ENCODE measurements at regions not wholly inside any gene's neighbourhood (a gene's known extent, or its start where the extent isn't known, plus 50 kb on each side); places are given as distances from the start of the nearest gene placed in this dataset.

DNA sequence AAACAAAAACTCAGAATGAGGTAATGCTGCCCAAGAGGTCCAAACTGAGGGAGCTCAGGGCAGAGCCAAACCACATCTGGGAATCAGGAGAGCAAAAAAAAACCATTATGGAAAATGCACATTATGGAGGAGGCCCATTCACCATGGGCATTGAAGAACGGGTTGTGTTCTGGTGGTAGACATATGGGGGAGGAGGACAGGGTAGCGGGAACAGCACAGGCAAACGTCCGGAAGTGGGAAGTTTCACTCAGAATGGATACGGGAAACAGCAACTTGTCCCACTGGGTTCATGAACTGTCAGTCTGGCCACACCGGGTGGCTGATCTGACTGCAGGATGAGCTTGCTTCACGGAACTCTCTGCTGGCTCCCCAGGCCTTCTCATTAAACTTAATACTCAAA, 139.7 kb downstream of the RRAGC start:
- DNase-seq (ENCODE audit: low read depth in 4 of 4, low spot score in 1 of 4) = no peak

DNA sequence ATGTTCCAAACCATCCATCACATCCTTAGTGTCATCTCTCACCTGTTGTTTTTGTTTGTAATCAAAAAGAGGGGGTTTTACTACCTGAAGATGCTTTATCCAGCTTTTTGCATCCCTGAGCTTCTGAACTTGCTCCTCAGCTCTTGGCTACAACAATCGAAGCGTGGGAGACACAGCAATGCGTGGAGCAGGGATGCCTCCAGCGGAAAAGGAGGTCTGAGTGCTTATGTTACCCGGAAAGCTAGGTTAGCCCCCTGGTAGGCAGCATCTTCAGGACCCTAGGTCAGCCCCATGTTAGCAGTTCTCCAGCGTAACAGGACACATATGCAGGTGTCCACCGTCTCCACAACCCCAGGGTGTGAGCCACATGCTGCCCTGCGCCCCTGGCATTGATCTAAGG, 141.5 kb downstream of the RRAGC start:
- no peak for DNase-seq (ENCODE audit: low read depth in 4 of 4, low spot score in 1 of 4)

DNA sequence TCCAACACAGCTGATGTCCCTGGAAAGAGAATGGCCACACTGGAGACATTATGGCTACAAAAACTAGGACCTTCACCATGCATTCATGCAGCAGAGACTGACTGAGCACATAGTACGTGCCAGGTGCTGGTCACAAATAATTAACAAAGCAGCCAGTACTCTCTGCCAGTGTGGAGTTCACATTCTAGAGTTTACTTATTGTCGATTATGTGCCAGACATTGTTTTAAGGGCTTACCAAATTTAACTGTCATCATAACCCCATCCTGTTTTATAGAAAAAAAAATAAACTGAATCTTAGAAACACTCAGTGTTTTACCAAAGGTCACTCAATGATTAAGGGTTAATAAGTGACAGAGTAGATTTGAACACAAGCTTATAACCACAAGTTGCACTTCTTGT, 143.3 kb downstream of the RRAGC start:
- DNase-seq (ENCODE audit: low read depth in 4 of 4, low spot score in 1 of 4) = no peak

DNA sequence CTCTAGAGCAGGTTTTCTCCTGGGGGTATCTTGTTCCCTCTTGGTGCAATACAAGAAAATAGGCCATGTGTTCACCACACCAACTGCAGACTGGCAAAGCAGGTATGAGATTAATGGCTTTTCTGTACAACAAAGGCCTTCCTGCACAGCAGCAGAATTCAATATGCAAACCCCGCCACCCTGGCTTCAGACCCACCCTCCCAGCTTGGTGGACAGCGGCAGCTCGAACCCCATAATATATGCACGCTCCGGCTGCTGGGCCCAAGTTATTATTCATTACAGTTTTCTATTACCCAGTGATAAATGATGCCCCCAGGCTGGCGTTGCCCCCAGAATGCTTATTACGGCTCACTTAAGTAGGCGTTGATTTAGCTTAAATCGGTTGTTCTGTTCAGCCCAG, 144.2 kb downstream of the RRAGC start:
- no peak for DNase-seq (ENCODE audit: low read depth in 4 of 4, low spot score in 1 of 4)

DNA sequence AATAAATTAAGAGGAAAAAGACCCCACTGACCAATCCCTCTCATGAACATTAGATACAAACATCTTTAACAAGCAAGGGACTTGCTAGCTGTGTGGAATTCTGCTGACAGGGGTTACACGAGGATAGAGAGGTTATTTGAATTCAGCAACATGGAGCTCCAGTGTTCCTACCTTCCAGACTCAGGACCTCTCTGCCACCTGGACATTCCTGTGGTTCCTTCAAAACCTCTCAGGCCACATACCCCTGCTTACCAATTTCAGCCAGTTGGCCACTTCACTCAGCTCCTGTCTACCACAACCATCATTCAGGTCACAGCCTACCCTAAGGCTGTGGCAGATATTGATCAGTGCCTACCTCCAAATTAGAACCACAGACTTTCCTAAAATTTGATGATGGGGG, 147.5 kb downstream of the RRAGC start:
- no peak for DNase-seq (ENCODE audit: low read depth in 4 of 4, low spot score in 1 of 4)

DNA sequence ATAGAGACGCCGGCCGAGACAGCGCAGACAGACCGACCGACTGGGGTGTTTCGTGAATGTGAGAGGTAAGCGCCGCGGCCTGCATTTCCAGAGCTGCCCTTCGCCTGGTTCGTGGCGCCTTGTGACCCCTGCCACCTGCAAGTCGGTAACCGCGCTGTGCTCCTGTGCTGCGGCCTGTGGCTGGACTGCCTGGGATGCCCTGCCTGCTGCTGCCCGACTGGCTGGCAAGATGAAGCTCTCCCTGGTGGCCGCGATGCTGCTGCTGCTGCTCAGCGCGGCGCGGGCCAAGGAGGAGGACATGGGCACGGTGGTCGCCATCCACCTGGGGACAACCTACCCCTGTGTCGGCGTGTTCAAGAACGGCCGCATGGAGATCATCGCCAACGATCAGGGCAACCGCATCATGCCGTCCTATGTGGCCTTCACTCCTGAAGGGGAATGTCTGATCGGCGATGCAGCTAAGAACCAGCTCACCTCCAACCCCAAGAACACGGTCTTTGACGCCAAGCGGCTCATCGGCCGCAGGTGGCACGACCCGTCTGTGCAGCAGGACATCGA, 150.8 kb downstream of the RRAGC start:
- no peak for DNase-seq (ENCODE audit: low read depth in 4 of 4, low spot score in 1 of 4)

DNA sequence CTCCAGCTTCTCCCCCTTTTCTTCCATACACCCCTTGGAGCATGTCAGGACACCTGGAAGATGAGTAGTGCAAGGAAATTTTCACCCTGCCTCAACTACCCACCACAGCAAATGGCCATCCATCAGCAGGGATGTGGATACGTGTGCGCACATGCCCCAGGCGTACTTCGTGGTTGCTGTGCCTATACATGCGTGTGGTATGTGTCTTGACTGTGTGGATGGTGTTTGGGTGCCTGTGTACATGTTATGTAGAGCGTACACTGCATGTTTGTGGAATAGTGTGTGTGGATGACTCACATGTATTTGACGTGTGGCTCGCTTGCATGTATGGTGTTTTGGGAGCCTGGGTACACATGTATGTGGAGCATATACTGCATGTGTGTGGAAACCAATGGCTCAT, 158.5 kb downstream of the RRAGC start:
- DNase-seq (ENCODE audit: low read depth in 4 of 4, low spot score in 1 of 4) = no peak

DNA sequence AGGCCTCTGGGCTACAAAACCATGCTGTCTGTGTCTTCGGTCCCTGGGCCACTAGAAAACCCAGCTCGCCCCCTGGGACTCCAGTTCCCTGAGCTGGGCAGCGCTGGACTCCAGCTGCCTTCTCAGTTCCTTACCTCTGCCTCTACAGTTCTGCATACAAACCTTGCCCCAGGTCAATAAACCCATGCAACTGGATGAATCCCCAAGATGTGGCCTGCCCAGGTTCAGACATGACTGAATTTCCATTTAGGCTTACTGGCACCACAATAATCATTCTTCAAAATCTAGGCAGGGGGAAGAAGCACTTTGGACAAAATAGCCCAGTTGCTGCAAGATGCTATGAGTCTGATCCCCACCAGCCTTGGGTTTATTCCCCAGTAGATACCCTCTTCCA, 159.5 kb downstream of the RRAGC start:
- no peak for DNase-seq (ENCODE audit: low read depth in 4 of 4, low spot score in 1 of 4)

DNA sequence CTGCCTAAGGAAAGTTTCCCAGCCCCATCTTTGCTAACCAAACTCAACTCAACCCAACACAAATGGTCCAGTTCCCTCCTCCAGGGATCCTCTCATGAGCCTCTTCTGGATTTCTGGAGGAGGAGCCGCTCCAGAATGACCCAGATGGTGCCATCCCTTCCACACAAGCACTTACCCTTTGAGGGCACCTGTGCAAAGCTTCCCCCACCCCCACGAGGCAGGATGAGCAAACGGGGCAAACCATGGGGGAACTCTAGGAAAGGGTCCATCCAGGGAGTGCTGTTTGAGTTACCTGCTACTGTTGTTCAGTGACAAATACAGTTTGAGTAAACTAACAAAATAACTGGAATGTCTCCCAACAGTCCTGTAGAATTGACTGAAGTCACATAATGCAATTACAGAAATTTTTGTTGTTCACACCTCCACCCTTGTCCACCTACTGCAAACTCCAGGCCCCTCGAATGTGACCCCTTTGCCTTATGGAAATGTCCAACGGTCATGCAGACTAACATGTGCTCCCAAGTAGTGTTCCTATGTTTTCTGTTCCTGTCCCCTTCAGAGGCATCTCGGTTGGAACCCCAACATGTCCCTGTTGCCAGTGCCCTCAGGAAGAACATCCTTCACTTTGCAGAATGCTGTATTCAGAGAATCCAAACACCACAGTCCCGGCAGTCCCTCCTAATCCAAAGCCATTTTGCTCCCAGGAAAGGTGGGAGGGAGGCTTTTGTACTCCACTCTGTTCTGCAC, 160.1 kb downstream of the RRAGC start:
- DNase-seq (ENCODE audit: low read depth in 4 of 4, low spot score in 1 of 4) = no peak

DNA sequence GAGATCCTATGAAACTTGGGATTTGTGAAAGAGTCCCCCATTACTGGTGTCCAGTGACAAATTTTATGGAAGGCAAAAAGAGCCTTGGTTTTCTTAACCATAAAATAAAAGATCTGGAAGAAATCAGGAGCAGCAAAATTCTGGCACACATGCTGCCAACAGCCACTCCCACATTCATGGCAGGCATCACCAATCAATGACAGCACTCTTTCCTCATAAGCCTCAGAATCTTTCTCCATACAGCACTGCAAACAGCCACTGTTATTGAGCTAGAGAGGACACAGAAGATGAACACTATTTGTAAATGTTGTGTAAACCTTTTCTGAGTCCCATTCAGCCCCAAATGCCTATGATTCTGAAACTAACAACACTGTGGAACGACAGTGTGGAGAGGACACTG, 162.2 kb downstream of the RRAGC start:
- DNase-seq (ENCODE audit: low read depth in 4 of 4, low spot score in 1 of 4) = no peak

DNA sequence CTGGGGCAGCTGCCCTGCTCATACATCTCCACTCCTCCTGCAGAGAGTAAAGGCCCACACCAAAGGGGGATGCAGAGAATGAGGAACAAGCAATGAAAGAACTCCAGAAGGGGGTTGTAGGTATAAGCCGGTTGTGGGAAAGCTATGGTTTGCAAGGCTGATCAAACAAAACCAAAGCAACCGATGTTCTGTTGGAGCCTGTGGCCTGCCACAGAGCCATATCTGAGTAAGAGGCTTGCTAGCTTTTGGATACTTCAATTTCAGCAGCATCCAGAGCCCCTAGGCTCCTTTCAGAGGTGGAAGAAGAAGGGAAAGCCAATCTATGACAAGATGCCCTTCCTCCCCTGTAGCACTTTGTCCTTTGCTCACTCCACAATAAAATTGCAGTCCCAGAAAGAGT, 163.2 kb downstream of the RRAGC start:
- DNase-seq (ENCODE audit: low read depth in 4 of 4, low spot score in 1 of 4) = no peak

DNA sequence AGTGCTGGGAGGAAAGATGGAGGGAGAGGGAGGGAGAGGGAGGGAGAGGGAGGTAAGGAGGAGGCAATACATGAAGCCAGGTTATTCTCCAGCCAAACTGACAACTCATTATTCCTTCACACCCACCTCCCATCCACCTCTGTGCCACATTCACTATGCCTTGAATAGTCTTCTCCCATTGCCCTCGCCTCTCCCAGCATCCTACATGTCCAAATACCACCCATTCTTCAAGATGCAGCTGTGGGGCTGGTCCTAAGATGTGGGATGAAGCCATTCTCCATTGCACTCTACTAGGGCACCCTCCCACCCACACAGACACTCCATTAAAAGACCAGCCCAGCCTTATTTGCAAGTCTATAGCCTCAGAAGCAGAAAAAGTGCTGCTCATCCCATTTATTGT, 165.8 kb downstream of the RRAGC start:
- DNase-seq (ENCODE audit: low read depth in 4 of 4, low spot score in 1 of 4) = no peak

DNA sequence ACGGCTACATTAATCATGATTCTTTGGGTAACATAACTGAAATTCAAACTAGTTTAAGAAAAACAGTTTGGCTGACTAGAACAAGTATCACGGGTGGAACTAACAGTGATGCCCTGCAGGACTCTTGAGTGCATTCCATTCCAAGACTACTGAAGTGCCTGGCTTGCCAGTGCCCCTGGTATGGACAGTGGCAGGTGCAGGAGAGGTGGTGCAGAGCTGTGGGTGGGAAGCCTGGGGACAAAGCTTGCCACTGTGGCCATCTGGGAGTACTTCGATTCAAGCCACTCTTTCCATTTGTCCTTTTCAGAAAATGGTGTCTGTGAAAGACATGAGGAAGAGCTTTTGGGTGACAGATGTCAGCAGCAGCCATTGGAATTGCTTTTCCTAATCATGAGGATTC, 166.5 kb downstream of the RRAGC start:
- no peak for DNase-seq (ENCODE audit: low read depth in 4 of 4, low spot score in 1 of 4)

DNA sequence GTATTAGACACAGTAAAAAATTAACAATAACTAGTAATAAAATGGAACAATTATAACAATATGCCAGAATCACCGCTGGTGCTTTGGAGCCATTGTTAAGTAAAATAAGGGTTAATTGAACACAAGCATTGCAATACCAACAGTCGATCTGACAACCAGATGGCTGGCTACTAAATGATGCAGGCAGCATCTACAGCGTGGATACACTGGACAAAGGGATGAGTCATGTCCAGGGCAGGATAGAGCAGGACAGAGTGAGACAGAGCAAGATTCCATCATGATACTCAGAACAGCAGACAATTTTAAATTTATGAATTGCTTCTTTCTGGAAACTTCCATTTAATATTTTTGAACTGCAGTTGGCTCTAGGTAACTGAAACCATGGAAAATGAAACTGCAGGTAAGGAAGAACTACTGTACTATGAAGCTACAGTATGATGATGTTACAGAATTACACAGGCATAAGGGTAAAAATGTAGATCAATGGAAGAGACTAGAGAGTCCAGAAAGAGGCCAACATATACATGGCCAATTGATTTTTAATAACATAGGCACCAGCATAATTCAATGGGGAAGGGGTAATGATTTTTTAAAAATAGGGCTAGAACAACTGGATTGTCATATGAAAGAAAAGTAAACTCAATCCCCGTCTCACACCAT, 168.7 kb downstream of the RRAGC start:
- DNase-seq (ENCODE audit: low read depth in 4 of 4, low spot score in 1 of 4) = no peak

DNA sequence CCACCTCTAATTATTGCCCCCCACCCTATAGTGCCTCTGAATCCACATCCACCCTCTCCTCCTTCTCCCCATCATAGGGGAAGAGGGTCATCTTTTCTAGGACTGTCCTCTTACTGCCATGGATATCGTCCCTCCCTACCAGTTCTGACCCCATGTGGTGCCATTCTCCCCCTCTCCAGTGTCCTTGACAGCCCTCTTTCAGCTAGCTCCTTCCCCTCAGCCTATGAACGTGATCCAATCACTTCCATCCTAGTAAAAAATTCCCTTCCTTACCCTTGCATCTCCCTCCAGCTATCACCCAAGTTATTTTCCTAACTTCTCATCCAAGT, 172.7 kb downstream of the RRAGC start:
- no peak for DNase-seq (ENCODE audit: low read depth in 4 of 4, low spot score in 1 of 4)

DNA sequence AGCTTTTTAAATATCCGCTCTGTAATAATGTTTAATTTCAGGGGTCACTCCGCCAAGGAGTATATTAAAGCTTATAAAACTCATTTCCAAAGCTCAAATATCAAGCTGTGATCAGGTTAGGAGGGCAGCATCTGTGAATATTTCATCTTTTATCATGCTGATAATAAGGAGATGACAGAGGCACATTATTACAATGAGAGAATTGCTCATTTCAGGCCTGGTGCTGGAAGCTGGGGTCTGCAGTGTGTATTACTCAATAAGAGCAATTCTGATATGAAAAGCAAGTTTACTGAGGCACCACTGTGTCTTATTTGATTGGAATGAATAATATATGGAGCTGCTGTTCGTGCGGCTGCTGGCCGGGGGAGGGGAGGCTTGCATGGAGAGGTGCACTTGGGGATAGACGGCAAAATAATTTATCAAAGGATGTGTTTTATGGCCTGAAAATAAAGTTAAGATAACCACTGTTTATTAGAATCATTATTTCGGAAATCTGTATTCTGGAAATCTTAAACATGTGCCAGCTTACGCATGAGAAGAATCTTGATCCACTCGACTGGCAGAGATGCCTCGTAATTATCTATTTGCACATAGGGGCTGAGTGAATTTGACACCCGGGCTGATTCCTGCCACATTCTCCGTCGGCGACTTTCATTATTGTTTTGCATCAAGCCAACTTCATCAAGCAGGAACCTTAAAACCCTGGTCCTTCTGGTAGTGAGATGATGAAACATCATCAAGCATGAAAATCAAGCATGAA, 173.2 kb downstream of the RRAGC start:
- DNase-seq (ENCODE audit: low read depth in 4 of 4, low spot score in 1 of 4) = no peak

DNA sequence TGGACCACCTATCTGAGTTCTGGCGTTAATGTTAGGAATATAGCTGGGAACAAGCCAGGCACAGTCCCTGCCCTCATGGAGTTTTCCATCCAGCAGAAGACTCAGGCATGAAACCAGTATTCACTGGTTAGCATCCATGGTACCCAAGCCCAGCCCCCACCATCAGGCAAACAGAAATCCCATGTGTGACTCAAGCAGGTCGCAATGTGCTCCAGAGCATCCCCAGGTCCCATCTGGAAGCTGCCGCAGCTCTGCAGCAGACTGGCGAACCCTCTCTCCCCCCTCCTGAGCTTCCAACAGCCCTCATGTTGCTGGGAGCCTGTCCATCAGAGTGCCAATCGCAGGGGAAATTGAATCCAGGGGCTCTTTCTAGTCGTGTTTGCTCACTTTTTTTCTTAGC, 174.2 kb downstream of the RRAGC start:
- no peak for DNase-seq (ENCODE audit: low read depth in 4 of 4, low spot score in 1 of 4)

DNA sequence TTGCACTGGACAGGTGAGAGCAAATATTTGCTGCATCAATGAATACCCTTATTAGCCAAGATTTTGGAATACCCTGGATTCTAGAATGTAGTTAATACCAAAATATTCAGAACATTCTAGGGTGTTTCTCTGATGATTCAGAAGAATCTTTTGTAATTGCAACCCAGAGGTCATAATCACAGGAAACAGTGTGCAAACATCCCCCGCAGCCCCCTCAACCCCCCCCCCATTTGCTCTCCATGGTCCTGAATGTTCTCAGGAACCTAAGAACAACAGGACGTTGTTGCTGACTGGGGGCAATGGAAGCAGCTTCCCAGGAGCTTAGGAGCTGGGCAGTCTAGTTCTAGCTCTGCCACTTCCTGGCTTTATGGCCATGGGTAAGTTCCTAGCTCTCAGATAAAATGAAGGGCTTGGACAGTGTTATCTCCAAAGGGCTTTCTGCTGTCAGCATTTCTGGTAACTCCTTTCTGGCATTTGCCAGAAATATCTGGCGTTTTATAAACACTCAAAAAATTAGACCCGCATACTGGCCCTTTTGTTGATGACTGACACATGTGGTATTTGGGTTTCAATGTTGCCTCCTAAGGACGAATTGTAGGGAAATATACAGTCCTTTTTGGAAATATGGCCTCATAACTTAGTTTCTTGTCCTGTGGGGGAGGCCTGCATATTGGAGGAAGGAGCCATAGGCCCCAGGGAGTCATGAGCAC, 178.6 kb downstream of the RRAGC start:
- DNase-seq (ENCODE audit: low read depth in 4 of 4, low spot score in 1 of 4) = no peak

DNA sequence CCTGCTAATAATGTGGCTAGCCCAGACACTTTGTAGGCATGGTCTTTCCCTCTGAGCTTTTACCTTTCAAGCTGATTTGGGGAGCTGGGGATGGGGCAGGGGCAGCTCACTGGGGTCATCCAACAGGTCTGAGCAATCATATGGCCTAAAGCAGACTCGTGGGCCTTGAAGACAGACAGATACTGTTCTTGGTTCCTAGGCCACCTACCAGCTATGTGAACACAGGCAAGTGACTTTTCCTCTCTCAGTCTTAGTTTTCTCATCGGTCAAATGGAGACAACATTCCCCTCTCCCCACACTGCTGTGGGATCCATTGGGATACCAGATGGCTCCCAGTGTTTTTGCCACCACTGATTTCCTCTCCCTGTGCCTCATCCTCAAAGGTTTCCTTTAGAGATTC, 181.8 kb downstream of the RRAGC start:
- no peak for DNase-seq (ENCODE audit: low read depth in 4 of 4, low spot score in 1 of 4)

DNA sequence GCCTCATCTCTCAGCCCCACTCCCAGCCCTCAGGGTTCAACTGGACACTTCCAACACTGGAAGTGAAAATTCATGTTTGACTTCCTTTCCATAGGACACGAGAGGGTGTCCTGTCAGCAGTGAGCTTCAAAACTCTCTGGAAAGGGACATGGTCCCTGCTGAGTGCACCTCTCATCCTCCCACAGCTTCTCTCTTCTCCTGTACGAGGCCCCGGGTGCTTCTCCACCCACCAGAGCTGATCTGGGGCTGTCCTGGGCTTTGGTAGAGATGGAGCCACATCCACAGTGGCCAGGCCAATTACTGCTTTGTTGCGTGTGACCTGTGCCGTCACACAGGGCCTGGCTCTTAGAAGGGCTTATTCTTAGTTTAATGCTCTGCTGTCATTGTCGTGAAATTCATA, 182.3 kb downstream of the RRAGC start:
- no peak for DNase-seq (ENCODE audit: low read depth in 4 of 4, low spot score in 1 of 4)

DNA sequence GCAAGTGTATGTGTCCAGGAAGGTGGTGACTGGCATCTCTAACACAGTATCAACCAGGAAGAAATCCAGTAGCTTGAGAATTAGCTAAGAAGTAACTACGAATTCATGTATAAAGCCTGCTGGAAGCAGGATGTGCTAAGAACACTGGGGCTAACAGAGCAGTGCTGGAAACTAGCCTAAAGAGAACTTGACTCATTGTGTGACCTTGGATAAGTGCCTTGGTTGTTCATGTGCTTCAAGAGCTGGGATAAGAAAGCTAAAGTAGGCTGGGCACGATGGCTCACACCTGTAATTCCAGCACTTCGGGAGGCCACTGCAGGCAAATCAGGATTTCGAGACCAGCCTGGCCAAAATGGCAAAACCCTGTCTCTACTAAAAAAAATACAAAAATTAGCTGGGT, 186.9 kb downstream of the RRAGC start:
- no peak for DNase-seq (ENCODE audit: low read depth in 4 of 4, low spot score in 1 of 4)

DNA sequence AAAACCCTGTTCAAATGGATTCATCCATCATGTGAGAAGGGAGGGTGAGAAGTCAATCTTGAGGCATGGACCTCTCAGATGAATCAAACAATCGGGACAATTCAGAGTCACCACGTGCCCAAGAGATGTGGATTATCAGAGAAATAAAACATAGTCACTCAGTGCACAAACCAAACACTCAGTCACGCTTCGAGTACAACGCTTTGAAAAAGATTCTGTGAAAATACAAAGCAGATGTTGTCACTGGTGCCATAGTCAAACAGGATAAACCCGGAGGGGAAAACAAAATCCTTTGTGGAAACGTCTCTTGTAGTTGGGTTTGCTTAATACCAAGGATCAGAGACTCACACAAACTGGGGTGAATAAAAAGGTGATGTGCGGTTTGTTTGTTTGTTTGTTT, 188.4 kb downstream of the RRAGC start:
- no peak for DNase-seq (ENCODE audit: low read depth in 4 of 4, low spot score in 1 of 4)

All from stimulated activated CD4-positive, alpha-beta T cell treated with anti-CD3 and anti-CD28 coated beads, Interleukin-1b, Interleukin-23, amount 100 ng/mL, for 24 hours (primary cell).